ENCODE measurements at regions not wholly inside any gene's neighbourhood (a gene's known extent, or its start where the extent isn't known, plus 50 kb on each side); places are given as distances from the start of the nearest gene placed in this dataset.

DNA sequence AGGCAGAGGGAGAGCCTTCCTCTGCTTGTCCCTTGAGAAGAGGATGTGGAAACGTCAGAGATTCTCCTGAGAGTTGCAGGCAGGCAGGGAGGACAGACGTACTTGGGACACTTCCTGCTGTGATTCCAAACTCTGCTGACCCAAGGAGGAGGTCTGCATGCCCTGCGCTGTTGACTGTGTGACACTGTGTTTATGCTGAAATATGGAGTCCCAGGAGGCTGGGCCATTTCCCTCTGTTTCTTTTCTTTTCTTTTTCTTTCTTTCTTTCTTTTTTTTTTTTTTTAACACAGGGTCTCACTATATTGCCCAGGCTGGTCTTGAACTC lies 63.5 kb upstream of the BHLHE23 start:
- TF ChIP-seq EZH2 (IDR thresholded peaks at IDR 0.05; ENCODE audit: insufficient read depth, poor library complexity, severe bottlenecking) (no peak), EZH2phosphoT487 (IDR thresholded peaks at IDR 0.05; ENCODE audit: insufficient read depth, low read depth) (no peak)
